GM12878 (cell line): ENCODE measurements at regions not wholly inside any gene's neighbourhood (a gene's known extent, or its start where the extent isn't known, plus 50 kb on each side); places are given as distances from the start of the nearest gene placed in this dataset.

Source experiments
- ATAC-seq: fragments of 200-7000 bp; cut with Tn5 transposase; 3 replicates; pipeline ENCODE4 v1.9.1; 2020; ENCODE audit warnings: mild to moderate bottlenecking, moderate library complexity
- BruUV-seq: library from RNA; stranded (reverse); fragments of 400-500 nt; replicated peaks from 2 replicates; lab custom pipeline; 2021; lab: Mats Ljungman, UMichigan
- CTCF ChIA-PET: fragments of 300-600 bp; sonication (Branson Sonifier 250); formaldehyde crosslinking; extraction: SDS; loops from one replicate; lab custom pipeline; 2021; ENCODE audit warnings: inconsistent platforms; lab: Yijun Ruan, JAX
- POLR2A ChIA-PET: fragments of 350-600 bp; formaldehyde crosslinking; extraction: SDS; loops from one replicate; lab custom pipeline; 2021; ENCODE audit warnings: inconsistent platforms; lab: Charles Lee
- RAD21 ChIA-PET: fragments of 300-600 bp; sonication (Branson Sonifier 250); formaldehyde crosslinking; loops from one replicate; lab custom pipeline; 2023; ENCODE audit warnings: antibody characterized with exemption; ENCODE audit not compliant: unreplicated experiment; lab: Charles Lee
- SMC1A ChIA-PET: fragments of 300-600 bp; sonication (Branson Sonifier 250); formaldehyde crosslinking; loops from one replicate; lab custom pipeline; 2023; ENCODE audit not compliant: unreplicated experiment, uncharacterized antibody; lab: Charles Lee
- DNase-seq: peaks from one replicate; pipeline ENCODE4 v3.0.0-alpha.2; 2011; ENCODE audit warnings: low read depth, low spot score
- FAIRE-seq: peaks from 3 replicates; lab custom pipeline; 2011; peaks lifted over from hg19 to GRCh38; lab: Jason Lieb, UNC
- H2AFZ ChIP-seq: 2 replicates; pipeline ENCODE4 v1.6.0; 2011; ENCODE audit warnings: low read depth, low read length, control low read depth; ENCODE audit not compliant: control insufficient read depth
- H3K27ac ChIP-seq: 2 replicates; pipeline ENCODE4 v1.5.1; 2011; ENCODE audit warnings: control low read depth; ENCODE audit not compliant: control insufficient read depth, insufficient read depth
- H3K27me3 ChIP-seq, 2 experiments: replicated peaks in 1 of 2; 2 replicates each; pipeline versions ENCODE4 v1.6.0 to v1.6.1; 2011; ENCODE audit warnings: low read length in 1 of 2; ENCODE audit not compliant: control insufficient read depth in 2 of 2, insufficient read depth in 2 of 2
- H3K36me3 ChIP-seq, 2 experiments: 2 replicates each; pipeline ENCODE4 v1.5.1; 2011; ENCODE audit warnings: low read length in 1 of 2; ENCODE audit not compliant: control insufficient read depth in 2 of 2, insufficient read depth in 2 of 2
- H3K4me1 ChIP-seq: 2 replicates; pipeline ENCODE4 v1.6.1; 2011; ENCODE audit warnings: mild to moderate bottlenecking, low read length, moderate library complexity, mixed read lengths; ENCODE audit not compliant: control insufficient read depth, insufficient read depth
- H3K4me2 ChIP-seq: 2 replicates; pipeline ENCODE4 v1.6.0; 2011; ENCODE audit warnings: control low read depth; ENCODE audit not compliant: control insufficient read depth, insufficient read depth
- H3K4me3 ChIP-seq: fragments of 200-600 bp; sonication (generic); 2 replicates; pipeline ENCODE4 v1.5.1; 2016
- H3K79me2 ChIP-seq: 2 replicates; pipeline ENCODE4 v1.6.0; 2011; ENCODE audit warnings: low read length; ENCODE audit not compliant: control insufficient read depth, insufficient read depth
- H3K9ac ChIP-seq: 2 replicates; pipeline ENCODE4 v1.8.0; 2011; ENCODE audit warnings: low read length, control low read depth, mixed read lengths; ENCODE audit not compliant: control insufficient read depth, insufficient read depth
- H3K9me3 ChIP-seq: replicated peaks from 3 replicates; pipeline ENCODE4 v1.5.1; 2011; ENCODE audit warnings: mild to moderate bottlenecking, low read length; ENCODE audit not compliant: control insufficient read depth, insufficient read depth
- H4K20me1 ChIP-seq: 2 replicates; pipeline ENCODE4 v1.6.0; 2011; ENCODE audit not compliant: control insufficient read depth, insufficient read depth
- BCL11A ChIP-seq: IDR thresholded peaks from 2 replicates; pipeline ENCODE4 v1.6.1; 2011; ENCODE audit warnings: low read depth, low read length
- CBFB ChIP-seq: IDR thresholded peaks from 2 replicates; pipeline ENCODE4 v1.6.1; 2016; ENCODE audit warnings: antibody characterized with exemption, low read depth
- CEBPB ChIP-seq, 2 experiments: fragments of 150-350 bp in 1 of 2; IDR thresholded peaks; 2 replicates each; pipeline ENCODE4 v1.6.1; 2012 to 2014; ENCODE audit warnings: low read depth in 2 of 2, low read length in 2 of 2, borderline replicate concordance in 1 of 2, inconsistent platforms in 1 of 2
- FOXK2 ChIP-seq: fragments of 450-650 bp; IDR thresholded peaks from 2 replicates; pipeline ENCODE4 v1.6.1; 2017; ENCODE audit warnings: mild to moderate bottlenecking, moderate library complexity
- GATAD2B ChIP-seq: fragments of 450-650 bp; conservative IDR thresholded peaks from 2 replicates; pipeline ENCODE4 v1.6.1; 2017; ENCODE audit warnings: low read depth, mild to moderate bottlenecking, moderate library complexity
- HCFC1 ChIP-seq: fragments of 150-350 bp; IDR thresholded peaks from 2 replicates; pipeline ENCODE4 v1.6.1; 2014; ENCODE audit warnings: low read length
- MXI1 ChIP-seq: fragments of 150-350 bp; IDR thresholded peaks from 2 replicates; pipeline ENCODE4 v1.6.1; 2011; ENCODE audit warnings: low read depth, mild to moderate bottlenecking, inconsistent platforms, low read length, improper control_type of control experiment
- NR2C2 ChIP-seq: IDR thresholded peaks from 2 replicates; pipeline ENCODE4 v1.6.1; 2011; ENCODE audit warnings: borderline replicate concordance, low read depth; ENCODE audit not compliant: control insufficient read depth, insufficient read length
- PKNOX1 ChIP-seq: fragments of 450-650 bp; IDR thresholded peaks from 2 replicates; pipeline ENCODE4 v1.6.1; 2016; ENCODE audit warnings: mild to moderate bottlenecking
- RELB ChIP-seq: fragments of 450-650 bp; IDR thresholded peaks from 2 replicates; pipeline ENCODE4 v1.6.1; 2017; ENCODE audit warnings: low read depth, mild to moderate bottlenecking, moderate library complexity
- SIX5 ChIP-seq: IDR thresholded peaks from 2 replicates; pipeline ENCODE4 v1.6.1; 2011; ENCODE audit warnings: mild to moderate bottlenecking, low read depth, low read length, moderate library complexity; ENCODE audit not compliant: severe bottlenecking
- ZNF687 ChIP-seq: fragments of 450-650 bp; IDR thresholded peaks from 2 replicates; pipeline ENCODE4 v1.6.1; 2017; ENCODE audit warnings: mild to moderate bottlenecking, moderate library complexity
- WGBS: methylation state at CpG from one replicate; pipeline ENCODE4 v1.1.6; 2016; ENCODE audit warnings: low lambda C conversion rate; ENCODE audit not compliant: insufficient replicate concordance, insufficient coverage; ENCODE audit errors: missing lambda C conversion rate; 5-methylcytosine and 5-hydroxymethylcytosine counted together
- in situ Hi-C: fragments of 300-500 bp; cut with MboI; formaldehyde crosslinking; loops from 9 replicates; pipeline ENCODE4 v1.14.3; 2018; ENCODE audit warnings: mixed read lengths
- intact Hi-C: fragments of 100-400 bp; cut with micrococcal nuclease; formaldehyde crosslinking; loops from one replicate; pipeline ENCODE4 v1.14.2; 2022; ENCODE audit not compliant: unreplicated experiment

GRCh38 chr21:28798798-28799197, 193.9 kb downstream of the LTN1 start:
- no peaks in the 10 kb centered on the region for H4K20me1 ChIP-seq
- no TSS peak for BruUV-seq
- no peaks in the 10 kb centered on the region for H3K27me3 ChIP-seq
- H3K27ac ChIP-seq, result no peak overlapping the region
- CTCF ChIA-PET, result no interaction called here
- SMC1A ChIA-PET, result no interaction called here
- TF ChIP-seq BCL11A, result no peak
- no peak overlapping the region for H2AFZ ChIP-seq
- H3K79me2 ChIP-seq, result no peaks in the 10 kb centered on the region
- no peaks in the 10 kb centered on the region for H3K36me3 ChIP-seq
- no peaks in the 10 kb centered on the region for H3K9me3 ChIP-seq
- in situ Hi-C loops, result no loop called here
- H3K4me3 ChIP-seq, result no peak overlapping the region
- FAIRE-seq (no peak), ATAC-seq (no peak), DNase-seq (no peak)
- WGBS, result 0% methylated on average over 1 of the region's 1 CpG
- RAD21 ChIA-PET, result no interaction called here
- intact Hi-C loops, result no loop called here
- no peaks in the 10 kb centered on the region for H3K4me1 ChIP-seq
- no peak overlapping the region for H3K4me2 ChIP-seq
- POLR2A ChIA-PET, result no interaction called here
- no peak overlapping the region for H3K9ac ChIP-seq

GRCh38 chr21:28795251-28795650, 197.4 kb downstream of the LTN1 start:
- intact Hi-C loops, result no loop called here
- in situ Hi-C loops, result no loop called here
- no peak overlapping the region for H3K9ac ChIP-seq
- TF ChIP-seq ZNF687 (no peak), MXI1 (no peak), PKNOX1 (no peak), FOXK2 (no peak), HCFC1 (no peak), RELB (no peak), NR2C2 (no peak), GATAD2B (no peak), SIX5 (no peak), CEBPB (IDR thresholded peaks at IDR 0.05; ENCODE audit: borderline replicate concordance in 1 of 2, low read depth in 2 of 2, low read length in 2 of 2) (no peak), CBFB (no peak)
- H3K4me3 ChIP-seq, result no peak overlapping the region
- H4K20me1 ChIP-seq, result no peaks in the 10 kb centered on the region
- no peak for FAIRE-seq
- ChIA-PET CTCF (no interaction called here), SMC1A (no interaction called here), POLR2A (no interaction called here), RAD21 (no interaction called here)
- no peak for DNase-seq
- H2AFZ ChIP-seq, result no peak overlapping the region
- no peak overlapping the region for H3K27ac ChIP-seq
- H3K9me3 ChIP-seq, result no peaks in the 10 kb centered on the region
- no peaks in the 10 kb centered on the region for H3K36me3 ChIP-seq
- WGBS, result 0% methylated on average over 1 of the region's 1 CpG
- no peaks in the 10 kb centered on the region for H3K27me3 ChIP-seq
- H3K4me2 ChIP-seq, result no peak overlapping the region
- BruUV-seq, result no TSS peak
- H3K79me2 ChIP-seq, result no peaks in the 10 kb centered on the region
- no peak for ATAC-seq
- H3K4me1 ChIP-seq, result no peaks in the 10 kb centered on the region
